Liver (tissue), 3 donors: ENCODE measurements at regions not wholly inside any gene's neighbourhood (a gene's known extent, or its start where the extent isn't known, plus 50 kb on each side); places are given as distances from the start of the nearest gene placed in this dataset.

ENCODE experiments used
- EGR1 ChIP-seq, 2 donors: IDR thresholded peaks; 2 replicates each; pipeline ENCODE4 v1.6.1; 2016 to 2018; ENCODE audit warnings: antibody characterized with exemption in 2 of 2, low read depth in 2 of 2
- JUND ChIP-seq, 2 donors: IDR thresholded peaks; 2 replicates each; pipeline ENCODE4 v1.6.1; 2016; ENCODE audit warnings: antibody characterized with exemption in 2 of 2
- NR2F2 ChIP-seq: IDR thresholded peaks from 2 replicates; pipeline ENCODE4 v1.6.1; 2016; ENCODE audit warnings: antibody characterized with exemption
- RAD21 ChIP-seq, 2 donors: IDR thresholded peaks; 2 replicates each; pipeline ENCODE4 v1.6.1; 2016; ENCODE audit warnings: antibody characterized with exemption in 2 of 2, mild to moderate bottlenecking in 2 of 2
- RXRA ChIP-seq, 2 donors: IDR thresholded peaks; 2 replicates each; pipeline ENCODE4 v1.6.1; 2017 to 2018; ENCODE audit warnings: antibody characterized with exemption in 2 of 2, mild to moderate bottlenecking in 1 of 2
- YY1 ChIP-seq: IDR thresholded peaks from 2 replicates; pipeline ENCODE4 v1.6.1; 2016; ENCODE audit warnings: antibody characterized with exemption, mild to moderate bottlenecking
- TF ChIP-seq, protein P1 (sequence below): fragments of 150-350 bp; IDR thresholded peaks from 2 replicates; pipeline ENCODE4 v1.5.1; 2017; ENCODE audit warnings: improper control_type of control experiment, low read depth, low read length; ENCODE audit not compliant: missing input control
- TF ChIP-seq, protein P2 (sequence below): IDR thresholded peaks from 2 replicates; pipeline ENCODE4 v1.6.1; 2016; ENCODE audit warnings: antibody characterized with exemption
- TF ChIP-seq, protein P3 (sequence below): IDR thresholded peaks from 2 replicates; pipeline ENCODE4 v1.6.1; 2016; ENCODE audit warnings: antibody characterized with exemption, mild to moderate bottlenecking
- TF ChIP-seq, protein P4 (sequence below): IDR thresholded peaks from 2 replicates; pipeline ENCODE4 v1.6.1; 2016; ENCODE audit warnings: antibody characterized with exemption
- TF ChIP-seq, protein P5 (sequence below): IDR thresholded peaks from 2 replicates; pipeline ENCODE4 v1.6.1; 2016; ENCODE audit warnings: antibody characterized with exemption
- donor health status: healthy.
- donor health status: healthy.

DNA sequence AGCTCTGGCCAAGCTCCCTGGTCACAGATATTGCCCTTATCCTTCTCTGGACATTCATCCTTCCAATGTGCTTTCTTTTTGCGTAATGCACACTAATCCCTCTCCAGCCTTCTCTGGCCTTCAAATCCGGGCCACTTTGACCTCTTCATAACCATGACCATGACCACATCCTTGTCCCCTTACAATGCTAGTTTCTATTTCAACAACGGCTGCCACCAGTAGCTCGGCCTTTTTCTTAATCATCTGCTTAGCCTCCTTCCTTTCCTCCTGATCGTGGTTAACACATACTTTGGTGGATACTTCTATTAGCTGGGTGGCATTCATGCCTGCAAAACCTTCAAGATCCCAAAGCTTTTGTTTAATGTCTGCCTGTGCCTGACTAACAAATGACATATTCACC is 264.4 kb upstream of the RBMY1B start:
- TF ChIP-seq, protein P1, sequence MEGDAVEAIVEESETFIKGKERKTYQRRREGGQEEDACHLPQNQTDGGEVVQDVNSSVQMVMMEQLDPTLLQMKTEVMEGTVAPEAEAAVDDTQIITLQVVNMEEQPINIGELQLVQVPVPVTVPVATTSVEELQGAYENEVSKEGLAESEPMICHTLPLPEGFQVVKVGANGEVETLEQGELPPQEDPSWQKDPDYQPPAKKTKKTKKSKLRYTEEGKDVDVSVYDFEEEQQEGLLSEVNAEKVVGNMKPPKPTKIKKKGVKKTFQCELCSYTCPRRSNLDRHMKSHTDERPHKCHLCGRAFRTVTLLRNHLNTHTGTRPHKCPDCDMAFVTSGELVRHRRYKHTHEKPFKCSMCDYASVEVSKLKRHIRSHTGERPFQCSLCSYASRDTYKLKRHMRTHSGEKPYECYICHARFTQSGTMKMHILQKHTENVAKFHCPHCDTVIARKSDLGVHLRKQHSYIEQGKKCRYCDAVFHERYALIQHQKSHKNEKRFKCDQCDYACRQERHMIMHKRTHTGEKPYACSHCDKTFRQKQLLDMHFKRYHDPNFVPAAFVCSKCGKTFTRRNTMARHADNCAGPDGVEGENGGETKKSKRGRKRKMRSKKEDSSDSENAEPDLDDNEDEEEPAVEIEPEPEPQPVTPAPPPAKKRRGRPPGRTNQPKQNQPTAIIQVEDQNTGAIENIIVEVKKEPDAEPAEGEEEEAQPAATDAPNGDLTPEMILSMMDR = no peak
- TF ChIP-seq RAD21 (IDR thresholded peaks at IDR 0.05) (no peak), EGR1 (IDR thresholded peaks at IDR 0.05; ENCODE audit: low read depth in 2 of 2) (no peak), YY1 (no peak), NR2F2 (no peak), RXRA (IDR thresholded peaks at IDR 0.05) (no peak), JUND (IDR thresholded peaks at IDR 0.05) (no peak)
- TF ChIP-seq, protein P2, sequence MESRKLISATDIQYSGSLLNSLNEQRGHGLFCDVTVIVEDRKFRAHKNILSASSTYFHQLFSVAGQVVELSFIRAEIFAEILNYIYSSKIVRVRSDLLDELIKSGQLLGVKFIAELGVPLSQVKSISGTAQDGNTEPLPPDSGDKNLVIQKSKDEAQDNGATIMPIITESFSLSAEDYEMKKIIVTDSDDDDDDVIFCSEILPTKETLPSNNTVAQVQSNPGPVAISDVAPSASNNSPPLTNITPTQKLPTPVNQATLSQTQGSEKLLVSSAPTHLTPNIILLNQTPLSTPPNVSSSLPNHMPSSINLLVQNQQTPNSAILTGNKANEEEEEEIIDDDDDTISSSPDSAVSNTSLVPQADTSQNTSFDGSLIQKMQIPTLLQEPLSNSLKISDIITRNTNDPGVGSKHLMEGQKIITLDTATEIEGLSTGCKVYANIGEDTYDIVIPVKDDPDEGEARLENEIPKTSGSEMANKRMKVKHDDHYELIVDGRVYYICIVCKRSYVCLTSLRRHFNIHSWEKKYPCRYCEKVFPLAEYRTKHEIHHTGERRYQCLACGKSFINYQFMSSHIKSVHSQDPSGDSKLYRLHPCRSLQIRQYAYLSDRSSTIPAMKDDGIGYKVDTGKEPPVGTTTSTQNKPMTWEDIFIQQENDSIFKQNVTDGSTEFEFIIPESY = no peak
- TF ChIP-seq, protein P3, sequence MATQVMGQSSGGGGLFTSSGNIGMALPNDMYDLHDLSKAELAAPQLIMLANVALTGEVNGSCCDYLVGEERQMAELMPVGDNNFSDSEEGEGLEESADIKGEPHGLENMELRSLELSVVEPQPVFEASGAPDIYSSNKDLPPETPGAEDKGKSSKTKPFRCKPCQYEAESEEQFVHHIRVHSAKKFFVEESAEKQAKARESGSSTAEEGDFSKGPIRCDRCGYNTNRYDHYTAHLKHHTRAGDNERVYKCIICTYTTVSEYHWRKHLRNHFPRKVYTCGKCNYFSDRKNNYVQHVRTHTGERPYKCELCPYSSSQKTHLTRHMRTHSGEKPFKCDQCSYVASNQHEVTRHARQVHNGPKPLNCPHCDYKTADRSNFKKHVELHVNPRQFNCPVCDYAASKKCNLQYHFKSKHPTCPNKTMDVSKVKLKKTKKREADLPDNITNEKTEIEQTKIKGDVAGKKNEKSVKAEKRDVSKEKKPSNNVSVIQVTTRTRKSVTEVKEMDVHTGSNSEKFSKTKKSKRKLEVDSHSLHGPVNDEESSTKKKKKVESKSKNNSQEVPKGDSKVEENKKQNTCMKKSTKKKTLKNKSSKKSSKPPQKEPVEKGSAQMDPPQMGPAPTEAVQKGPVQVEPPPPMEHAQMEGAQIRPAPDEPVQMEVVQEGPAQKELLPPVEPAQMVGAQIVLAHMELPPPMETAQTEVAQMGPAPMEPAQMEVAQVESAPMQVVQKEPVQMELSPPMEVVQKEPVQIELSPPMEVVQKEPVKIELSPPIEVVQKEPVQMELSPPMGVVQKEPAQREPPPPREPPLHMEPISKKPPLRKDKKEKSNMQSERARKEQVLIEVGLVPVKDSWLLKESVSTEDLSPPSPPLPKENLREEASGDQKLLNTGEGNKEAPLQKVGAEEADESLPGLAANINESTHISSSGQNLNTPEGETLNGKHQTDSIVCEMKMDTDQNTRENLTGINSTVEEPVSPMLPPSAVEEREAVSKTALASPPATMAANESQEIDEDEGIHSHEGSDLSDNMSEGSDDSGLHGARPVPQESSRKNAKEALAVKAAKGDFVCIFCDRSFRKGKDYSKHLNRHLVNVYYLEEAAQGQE = no peak
- TF ChIP-seq, protein P4, sequence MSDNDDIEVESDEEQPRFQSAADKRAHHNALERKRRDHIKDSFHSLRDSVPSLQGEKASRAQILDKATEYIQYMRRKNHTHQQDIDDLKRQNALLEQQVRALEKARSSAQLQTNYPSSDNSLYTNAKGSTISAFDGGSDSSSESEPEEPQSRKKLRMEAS = no peak
- TF ChIP-seq, protein P5, sequence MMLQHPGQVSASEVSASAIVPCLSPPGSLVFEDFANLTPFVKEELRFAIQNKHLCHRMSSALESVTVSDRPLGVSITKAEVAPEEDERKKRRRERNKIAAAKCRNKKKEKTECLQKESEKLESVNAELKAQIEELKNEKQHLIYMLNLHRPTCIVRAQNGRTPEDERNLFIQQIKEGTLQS = no peak
